SK-N-SH (cell line): ENCODE measurements at regions not wholly inside any gene's neighbourhood (a gene's known extent, or its start where the extent isn't known, plus 50 kb on each side); places are given as distances from the start of the nearest gene placed in this dataset.

Experiments used
- CTCF ChIA-PET: fragments of 300-600, 350-600 bp; formaldehyde crosslinking; extraction: SDS; loops from one replicate; lab custom pipeline; 2021; lab: Yijun Ruan, JAX
- POLR2A ChIA-PET: fragments of 350-600 bp; sonication (Branson Sonifier 250); formaldehyde crosslinking; extraction: SDS; loops from one replicate; lab custom pipeline; 2020; ENCODE audit warnings: antibody characterized with exemption, inconsistent platforms; lab: Yijun Ruan, JAX
- DNase-seq: peaks from one replicate; pipeline ENCODE4 v3.0.0; 2012
- H2AFZ ChIP-seq: fragments of 200-600 bp; sonication (generic); 2 replicates; pipeline ENCODE4 v1.8.1; 2016; ENCODE audit warnings: antibody characterized with exemption, mild to moderate bottlenecking, low read depth
- H3F3A ChIP-seq: fragments of 200-600 bp; sonication (generic); replicated peaks from 2 replicates; pipeline ENCODE3; 2016; ENCODE audit warnings: antibody characterized with exemption, mild to moderate bottlenecking; ENCODE audit not compliant: insufficient read depth
- H3K27ac ChIP-seq, 2 experiments: fragments of 200-500 bp in 1 of 2; fragments of 200-600 bp in 1 of 2; sonication (Bioruptor generic) in 1 of 2; sonication (generic), shearing (Covaris generic) in 1 of 2; 2 replicates each; pipeline versions ENCODE4 v1.5.1 to v1.6.1; 2014 to 2016; ENCODE audit warnings: low read depth in 2 of 2, inconsistent platforms in 1 of 2, low read length in 1 of 2, mild to moderate bottlenecking in 1 of 2, mixed read lengths in 1 of 2
- H3K27me3 ChIP-seq: fragments of 200-600 bp; sonication (generic), shearing (Covaris generic); 2 replicates; pipeline ENCODE4 v1.6.1; 2016; ENCODE audit warnings: mixed run types; ENCODE audit not compliant: insufficient read depth
- H3K36me3 ChIP-seq, 2 experiments: fragments of 200-500 bp in 1 of 2; fragments of 200-600 bp in 1 of 2; sonication (Bioruptor generic) in 1 of 2; sonication (generic) in 1 of 2; replicated peaks in 1 of 2; 2 replicates each; pipeline versions ENCODE3 to v1.5.1; 2014 to 2016; ENCODE audit warnings: low read length in 1 of 2, mild to moderate bottlenecking in 1 of 2; ENCODE audit not compliant: insufficient read depth in 2 of 2, control insufficient read depth in 1 of 2
- H3K4me1 ChIP-seq, 2 experiments: fragments of 200-500 bp in 1 of 2; fragments of 200-600 bp in 1 of 2; sonication (Bioruptor generic) in 1 of 2; sonication (generic), shearing (Covaris generic) in 1 of 2; 2 replicates each; pipeline versions ENCODE4 v1.5.1 to v1.6.1; 2014 to 2016; ENCODE audit warnings: low read depth in 1 of 2, low read length in 1 of 2, mixed run types in 1 of 2; ENCODE audit not compliant: insufficient read depth in 2 of 2, control insufficient read depth in 1 of 2
- H3K4me2 ChIP-seq: fragments of 200-600 bp; sonication (generic), shearing (Covaris generic); 2 replicates; pipeline ENCODE4 v1.6.1; 2017; ENCODE audit warnings: mixed run types
- H3K4me3 ChIP-seq, 2 experiments: fragments of 200-500 bp in 1 of 2; fragments of 200-600 bp in 1 of 2; sonication (Bioruptor generic) in 1 of 2; sonication (generic), shearing (Covaris generic) in 1 of 2; 2 replicates each; pipeline versions ENCODE4 v1.5.1 to v1.8.1; 2014 to 2016; ENCODE audit warnings: low read depth in 2 of 2, inconsistent platforms in 1 of 2, low read length in 1 of 2, mild to moderate bottlenecking in 1 of 2, mixed read lengths in 1 of 2, moderate library complexity in 1 of 2
- H3K79me2 ChIP-seq: fragments of 200-600 bp; sonication (generic); 2 replicates; pipeline ENCODE4 v1.8.1; 2017; ENCODE audit warnings: mild to moderate bottlenecking; ENCODE audit not compliant: insufficient read depth
- H3K9ac ChIP-seq: fragments of 200-600 bp; sonication (generic); 2 replicates; pipeline ENCODE4 v1.6.1; 2017; ENCODE audit warnings: mixed run types
- H3K9me2 ChIP-seq: fragments of 200-600 bp; sonication (generic); 2 replicates; pipeline ENCODE4 v1.6.1; 2017; ENCODE audit warnings: mixed run types
- H3K9me3 ChIP-seq: fragments of 200-600 bp; sonication (generic); 2 replicates; pipeline ENCODE4 v1.6.1; 2017; ENCODE audit warnings: mixed run types, mild to moderate bottlenecking, moderate library complexity
- H4K20me1 ChIP-seq: fragments of 200-600 bp; sonication (generic); 2 replicates; pipeline ENCODE4 v1.6.1; 2017; ENCODE audit warnings: mild to moderate bottlenecking, mixed run types; ENCODE audit not compliant: insufficient read depth
- FOSL2 ChIP-seq: IDR thresholded peaks from 2 replicates; pipeline ENCODE4 v1.4.0; 2012; ENCODE audit warnings: low read depth, mild to moderate bottlenecking, moderate library complexity, borderline replicate concordance
- FOXM1 ChIP-seq: IDR thresholded peaks from 2 replicates; pipeline ENCODE4 v1.4.0; 2012; ENCODE audit warnings: low read depth, mild to moderate bottlenecking
- GABPA ChIP-seq: IDR thresholded peaks from 2 replicates; pipeline ENCODE4 v1.4.0; 2012; ENCODE audit warnings: low read depth, mild to moderate bottlenecking
- GATA2 ChIP-seq: sonication (generic); formaldehyde crosslinking; IDR thresholded peaks from 2 replicates; pipeline ENCODE4 v1.5.0; 2020; ENCODE audit warnings: mild to moderate bottlenecking, missing genetic modification reagents
- JUND ChIP-seq: IDR thresholded peaks from 2 replicates; pipeline ENCODE4 v1.4.0; 2012
- RCOR1 ChIP-seq: fragments of 150-350 bp; IDR thresholded peaks from 2 replicates; pipeline ENCODE4 v1.6.1; 2017; ENCODE audit warnings: antibody characterized with exemption, low read length
- RFX5 ChIP-seq: IDR thresholded peaks from 2 replicates; pipeline ENCODE4 v1.6.1; 2012; ENCODE audit warnings: mild to moderate bottlenecking, improper control_type of control experiment, low read length
- TEAD4 ChIP-seq: IDR thresholded peaks from 2 replicates; pipeline ENCODE4 v1.4.0; 2012; ENCODE audit warnings: mild to moderate bottlenecking, borderline replicate concordance; ENCODE audit not compliant: insufficient read depth
- YY1 ChIP-seq: IDR thresholded peaks from 2 replicates; pipeline ENCODE4 v1.4.0; 2012; ENCODE audit warnings: low read depth, mild to moderate bottlenecking
- WGBS: methylation state at CpG from one replicate; pipeline ENCODE4 v1.1.6; 2017; ENCODE audit warnings: low lambda C conversion rate; 5-methylcytosine and 5-hydroxymethylcytosine counted together
- TF ChIP-seq, protein P1 (sequence below): IDR thresholded peaks from 2 replicates; pipeline ENCODE4 v1.6.1; 2012; ENCODE audit warnings: mild to moderate bottlenecking, low read depth, low read length, moderate library complexity
- TF ChIP-seq, protein P2 (sequence below): IDR thresholded peaks from 2 replicates; pipeline ENCODE4 v1.4.0; 2012; ENCODE audit warnings: low read depth, borderline replicate concordance
- TF ChIP-seq, protein P3 (sequence below): IDR thresholded peaks from 2 replicates; pipeline ENCODE4; 2012
- TF ChIP-seq, protein P4 (sequence below): IDR thresholded peaks from 2 replicates; pipeline ENCODE4 v1.4.0; 2012; ENCODE audit warnings: low read depth
- TF ChIP-seq, protein P5 (sequence below): fragments of 150-350 bp; IDR thresholded peaks from 2 replicates; pipeline ENCODE4 v1.6.1; 2016; ENCODE audit warnings: mild to moderate bottlenecking, low read depth, low read length

DNA sequence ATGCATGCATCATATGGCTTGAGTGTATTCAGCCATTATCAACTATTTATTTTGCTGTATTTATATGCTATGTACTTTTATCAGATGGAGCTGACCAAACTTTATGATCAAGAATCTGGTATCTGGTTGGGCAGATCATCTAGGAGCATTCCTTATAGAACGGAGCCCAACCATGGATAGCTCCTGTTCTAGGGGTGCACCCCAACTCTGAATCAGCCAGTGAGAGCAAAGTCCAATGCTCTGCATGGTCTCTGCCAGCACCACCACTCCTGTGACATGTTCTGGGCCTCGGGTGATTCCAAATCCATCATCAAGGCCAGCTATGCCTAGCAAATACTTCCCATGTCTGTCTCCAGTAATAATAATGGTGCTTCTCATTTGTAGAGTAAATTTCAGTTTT lies 517.5 kb downstream of the AGTPBP1 start:
- H3K4me3 ChIP-seq = no peak overlapping the region
- H3K79me2 ChIP-seq = no peaks in the 10 kb centered on the region
- no peaks in the 10 kb centered on the region for H3K9me3 ChIP-seq
- H3K27ac ChIP-seq = peak overlapping the region in 1 of 2 experiments; percentile 85; a peak in 2 of 4 replicates
- no peaks in the 10 kb centered on the region for H3K36me3 ChIP-seq
- H3K27me3 ChIP-seq = no peaks in the 10 kb centered on the region
- 58% methylated on average over 2 of the region's 2 CpGs for WGBS
- peak overlapping the region; percentile 47 for H3K4me2 ChIP-seq
- peaks cover 17% of the 10 kb centered on the region for H3F3A ChIP-seq
- no peak overlapping the region for H3K9ac ChIP-seq
- DNase-seq = no peak
- ChIA-PET POLR2A (no interaction called here), CTCF (no interaction called here)
- peaks cover 0 to 10% of the 10 kb centered on the region in 2 experiments; a peak in 1 of 4 replicates for H3K4me1 ChIP-seq
- no peak overlapping the region for H2AFZ ChIP-seq
- H3K9me2 ChIP-seq = no peaks in the 10 kb centered on the region
- H4K20me1 ChIP-seq = no peaks in the 10 kb centered on the region
- TF ChIP-seq, protein P1, sequence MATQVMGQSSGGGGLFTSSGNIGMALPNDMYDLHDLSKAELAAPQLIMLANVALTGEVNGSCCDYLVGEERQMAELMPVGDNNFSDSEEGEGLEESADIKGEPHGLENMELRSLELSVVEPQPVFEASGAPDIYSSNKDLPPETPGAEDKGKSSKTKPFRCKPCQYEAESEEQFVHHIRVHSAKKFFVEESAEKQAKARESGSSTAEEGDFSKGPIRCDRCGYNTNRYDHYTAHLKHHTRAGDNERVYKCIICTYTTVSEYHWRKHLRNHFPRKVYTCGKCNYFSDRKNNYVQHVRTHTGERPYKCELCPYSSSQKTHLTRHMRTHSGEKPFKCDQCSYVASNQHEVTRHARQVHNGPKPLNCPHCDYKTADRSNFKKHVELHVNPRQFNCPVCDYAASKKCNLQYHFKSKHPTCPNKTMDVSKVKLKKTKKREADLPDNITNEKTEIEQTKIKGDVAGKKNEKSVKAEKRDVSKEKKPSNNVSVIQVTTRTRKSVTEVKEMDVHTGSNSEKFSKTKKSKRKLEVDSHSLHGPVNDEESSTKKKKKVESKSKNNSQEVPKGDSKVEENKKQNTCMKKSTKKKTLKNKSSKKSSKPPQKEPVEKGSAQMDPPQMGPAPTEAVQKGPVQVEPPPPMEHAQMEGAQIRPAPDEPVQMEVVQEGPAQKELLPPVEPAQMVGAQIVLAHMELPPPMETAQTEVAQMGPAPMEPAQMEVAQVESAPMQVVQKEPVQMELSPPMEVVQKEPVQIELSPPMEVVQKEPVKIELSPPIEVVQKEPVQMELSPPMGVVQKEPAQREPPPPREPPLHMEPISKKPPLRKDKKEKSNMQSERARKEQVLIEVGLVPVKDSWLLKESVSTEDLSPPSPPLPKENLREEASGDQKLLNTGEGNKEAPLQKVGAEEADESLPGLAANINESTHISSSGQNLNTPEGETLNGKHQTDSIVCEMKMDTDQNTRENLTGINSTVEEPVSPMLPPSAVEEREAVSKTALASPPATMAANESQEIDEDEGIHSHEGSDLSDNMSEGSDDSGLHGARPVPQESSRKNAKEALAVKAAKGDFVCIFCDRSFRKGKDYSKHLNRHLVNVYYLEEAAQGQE = 0 out of 2 replicates have a peak, but pooled peaks have one; percentile 57
- no peak for TF ChIP-seq RCOR1

DNA sequence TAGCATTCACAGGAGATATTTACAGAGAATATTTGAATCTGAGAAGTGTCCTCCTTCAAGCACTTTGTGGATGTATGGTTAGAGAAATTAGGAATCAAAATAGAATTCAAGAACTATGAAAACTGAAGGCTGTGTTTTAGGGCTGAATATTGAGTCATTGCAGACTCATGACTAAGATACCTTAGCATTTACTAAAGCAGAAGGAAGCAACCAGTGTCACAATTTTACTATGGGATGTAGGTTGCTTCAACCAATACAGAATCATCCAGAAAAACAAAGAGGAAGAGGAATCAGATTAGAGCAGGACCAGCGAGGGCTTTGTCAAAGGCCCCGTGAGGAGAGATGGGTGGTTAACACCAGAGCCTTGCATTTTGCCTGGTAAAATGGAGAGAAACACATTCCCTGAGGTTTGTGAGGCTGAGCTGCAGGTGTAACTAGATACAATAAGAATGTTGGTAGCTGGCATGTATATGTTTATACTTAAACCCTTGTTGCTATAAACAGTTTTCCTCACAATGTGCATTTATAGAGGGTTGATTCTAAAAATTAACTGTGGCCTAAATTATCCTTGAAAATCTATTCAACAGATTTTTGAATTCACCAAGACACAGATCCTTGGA lies 518.1 kb downstream of the AGTPBP1 start:
- ChIA-PET POLR2A (no interaction called here), CTCF (no interaction called here)
- Histone ChIP-seq H3K4me3 (no peak overlapping the region), H3K27me3 (no peaks in the 10 kb centered on the region), H4K20me1 (no peaks in the 10 kb centered on the region), H3K27ac (peak overlapping the region in 1 of 2 experiments; percentile 85; a peak in 2 of 4 replicates), H3K4me1 (peaks cover 0 to 10% of the 10 kb centered on the region in 2 experiments; a peak in 1 of 4 replicates), H3K9ac (no peak overlapping the region), H3K36me3 (no peaks in the 10 kb centered on the region), H3F3A (peaks cover 17% of the 10 kb centered on the region), H3K9me3 (no peaks in the 10 kb centered on the region), H3K9me2 (no peaks in the 10 kb centered on the region), H3K4me2 (peak overlapping the region; percentile 47), H3K79me2 (no peaks in the 10 kb centered on the region), H2AFZ (no peak overlapping the region)
- DNase-seq = no peak
- TF ChIP-seq FOSL2 = peak; percentile 36; the same call in 1 of the 2 replicates
- no peak for TF ChIP-seq TEAD4
- WGBS = 75% methylated on average over 2 of the region's 2 CpGs

DNA sequence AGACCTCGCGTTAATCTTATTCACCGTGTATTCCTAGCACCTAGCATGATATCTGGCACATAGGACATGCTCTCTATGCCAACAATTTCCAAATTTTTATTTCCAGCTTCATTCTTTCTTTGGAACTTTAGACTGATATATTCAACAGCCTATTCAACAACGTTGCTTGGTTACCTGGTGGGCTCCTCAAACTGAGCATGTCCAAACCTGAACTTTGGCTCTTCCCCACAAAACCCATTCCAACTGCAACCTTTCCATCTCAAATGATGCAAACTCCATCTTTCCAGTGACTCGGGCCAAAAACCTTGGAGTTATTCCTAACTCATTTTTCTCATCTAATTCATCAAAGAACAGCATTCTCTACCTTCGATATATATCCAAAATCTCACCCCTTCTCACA lies 525.2 kb downstream of the AGTPBP1 start:
- TF ChIP-seq RFX5 (no peak), YY1 (no peak), GATA2 (CRISPR knock-in tag) (no peak), GABPA (no peak), FOXM1 (no peak), JUND (no peak)
- TF ChIP-seq, protein P2, sequence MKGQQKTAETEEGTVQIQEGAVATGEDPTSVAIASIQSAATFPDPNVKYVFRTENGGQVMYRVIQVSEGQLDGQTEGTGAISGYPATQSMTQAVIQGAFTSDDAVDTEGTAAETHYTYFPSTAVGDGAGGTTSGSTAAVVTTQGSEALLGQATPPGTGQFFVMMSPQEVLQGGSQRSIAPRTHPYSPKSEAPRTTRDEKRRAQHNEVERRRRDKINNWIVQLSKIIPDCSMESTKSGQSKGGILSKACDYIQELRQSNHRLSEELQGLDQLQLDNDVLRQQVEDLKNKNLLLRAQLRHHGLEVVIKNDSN = no peak
- TF ChIP-seq, protein P3, sequence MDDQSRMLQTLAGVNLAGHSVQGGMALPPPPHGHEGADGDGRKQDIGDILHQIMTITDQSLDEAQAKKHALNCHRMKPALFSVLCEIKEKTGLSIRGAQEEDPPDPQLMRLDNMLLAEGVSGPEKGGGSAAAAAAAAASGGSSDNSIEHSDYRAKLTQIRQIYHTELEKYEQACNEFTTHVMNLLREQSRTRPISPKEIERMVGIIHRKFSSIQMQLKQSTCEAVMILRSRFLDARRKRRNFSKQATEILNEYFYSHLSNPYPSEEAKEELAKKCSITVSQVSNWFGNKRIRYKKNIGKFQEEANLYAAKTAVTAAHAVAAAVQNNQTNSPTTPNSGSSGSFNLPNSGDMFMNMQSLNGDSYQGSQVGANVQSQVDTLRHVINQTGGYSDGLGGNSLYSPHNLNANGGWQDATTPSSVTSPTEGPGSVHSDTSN = no peak
- TF ChIP-seq, protein P4, sequence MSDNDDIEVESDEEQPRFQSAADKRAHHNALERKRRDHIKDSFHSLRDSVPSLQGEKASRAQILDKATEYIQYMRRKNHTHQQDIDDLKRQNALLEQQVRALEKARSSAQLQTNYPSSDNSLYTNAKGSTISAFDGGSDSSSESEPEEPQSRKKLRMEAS = no peak
- TF ChIP-seq, protein P5, sequence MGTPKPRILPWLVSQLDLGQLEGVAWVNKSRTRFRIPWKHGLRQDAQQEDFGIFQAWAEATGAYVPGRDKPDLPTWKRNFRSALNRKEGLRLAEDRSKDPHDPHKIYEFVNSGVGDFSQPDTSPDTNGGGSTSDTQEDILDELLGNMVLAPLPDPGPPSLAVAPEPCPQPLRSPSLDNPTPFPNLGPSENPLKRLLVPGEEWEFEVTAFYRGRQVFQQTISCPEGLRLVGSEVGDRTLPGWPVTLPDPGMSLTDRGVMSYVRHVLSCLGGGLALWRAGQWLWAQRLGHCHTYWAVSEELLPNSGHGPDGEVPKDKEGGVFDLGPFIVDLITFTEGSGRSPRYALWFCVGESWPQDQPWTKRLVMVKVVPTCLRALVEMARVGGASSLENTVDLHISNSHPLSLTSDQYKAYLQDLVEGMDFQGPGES = no peak
- TF ChIP-seq, all 33 proteins: peak for 0
- DNase-seq = no peak
- 62% methylated on average over 6 of the region's 6 CpGs for WGBS
- Histone ChIP-seq H3K4me2 (no peak overlapping the region), H3K27me3 (no peaks in the 10 kb centered on the region), H3K4me1 (0 out of 4 replicates have a peak, but pooled peaks cover 0 to 3% of the 10 kb centered on the region in 2 experiments), H3K4me3 (no peak overlapping the region), H3K79me2 (no peaks in the 10 kb centered on the region), H3K9ac (no peak overlapping the region), H3K9me2 (no peaks in the 10 kb centered on the region), H3K9me3 (no peaks in the 10 kb centered on the region), H4K20me1 (no peaks in the 10 kb centered on the region), H3F3A (peaks cover 3% of the 10 kb centered on the region), H2AFZ (no peak overlapping the region), H3K36me3 (no peaks in the 10 kb centered on the region), H3K27ac (no peak overlapping the region)
- ChIA-PET CTCF (no interaction called here), POLR2A (no interaction called here)
